ENCODE measurements at regions not wholly inside any gene's neighbourhood (a gene's known extent, or its start where the extent isn't known, plus 50 kb on each side); places are given as distances from the start of the nearest gene placed in this dataset.

GRCh38 chr3:115450036-115450435 is 173.3 kb upstream of the GAP43 start:
- TF ChIP-seq CTCF (conservative IDR thresholded peaks at IDR 0.05; ENCODE audit: low read depth, low read length), result no peak
- TF ChIP-seq CEBPB (IDR thresholded peaks at IDR 0.05; ENCODE audit: low read depth, low read length), result no peak
- no peak for TF ChIP-seq RCOR1 (IDR thresholded peaks at IDR 0.05; ENCODE audit: insufficient replicate concordance, low read length)
- TF ChIP-seq FOS (IDR thresholded peaks at IDR 0.05; ENCODE audit: low read depth, low read length), result no peak
- no peak for TF ChIP-seq RAD21 (IDR thresholded peaks at IDR 0.05; ENCODE audit: low read length)
- TF ChIP-seq POLR2A (IDR thresholded peaks at IDR 0.05; ENCODE audit: low read depth, low read length), result no peak
- no peak for TF ChIP-seq CHD1 (IDR thresholded peaks at IDR 0.05; ENCODE audit: low read depth, low read length)
- no peak for TF ChIP-seq NFE2L2 (IDR thresholded peaks at IDR 0.05; ENCODE audit: low read depth, low read length)
- no peak for TF ChIP-seq USF2 (IDR thresholded peaks at IDR 0.05; ENCODE audit: low read depth, low read length)
- no peak for TF ChIP-seq BHLHE40 (IDR thresholded peaks at IDR 0.05; ENCODE audit: low read depth, low read length)
- TF ChIP-seq SMC3 (IDR thresholded peaks at IDR 0.05; ENCODE audit: low read depth, low read length), result no peak
- TF ChIP-seq MAZ (IDR thresholded peaks at IDR 0.05; ENCODE audit: borderline replicate concordance, low read depth, low read length), result no peak
- TF ChIP-seq MAFK (IDR thresholded peaks at IDR 0.05; ENCODE audit: low read depth, low read length), result no peak
- TF ChIP-seq RFX5 (IDR thresholded peaks at IDR 0.05; ENCODE audit: low read depth, low read length), result no peak
